GM04503 (cell line): ENCODE measurements at regions not wholly inside any gene's neighbourhood (a gene's known extent, or its start where the extent isn't known, plus 50 kb on each side); places are given as distances from the start of the nearest gene placed in this dataset.

Experiments used
- DNase-seq: peaks from one replicate; pipeline ENCODE4 v3.0.0-alpha.2; 2012; ENCODE audit warnings: low read depth

DNA sequence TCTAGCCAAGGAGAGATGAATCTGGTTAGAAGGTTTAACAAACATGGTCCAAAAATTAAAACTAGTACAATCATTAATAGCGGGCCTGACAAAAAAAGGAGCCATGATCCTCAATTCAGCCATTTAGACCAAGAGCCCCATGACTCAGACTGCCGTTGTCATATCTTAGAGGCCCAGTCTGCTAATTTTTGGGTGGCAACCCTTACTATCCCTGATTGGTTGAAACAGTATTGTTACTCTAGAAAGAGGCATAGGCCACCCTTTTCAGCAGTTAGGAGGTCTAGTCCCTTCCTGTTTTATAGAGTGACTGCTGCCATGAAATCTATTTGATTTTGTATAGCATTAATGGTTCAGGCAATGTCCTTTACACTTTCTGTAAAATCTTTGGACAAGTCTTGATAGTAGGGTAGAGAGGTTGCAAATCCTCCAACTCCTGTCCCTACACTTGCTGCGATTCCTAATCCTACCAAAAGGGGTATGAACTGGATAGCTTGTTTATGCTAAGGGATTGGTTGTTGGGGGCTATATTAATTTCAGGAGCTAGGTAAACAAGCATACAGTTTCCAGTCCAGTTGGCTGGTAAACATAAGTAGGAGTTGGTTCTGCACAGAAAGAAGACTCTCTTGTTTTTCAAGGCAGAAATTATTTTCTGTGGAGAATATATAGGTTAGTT lies 1056.3 kb upstream of the CNTN5 start:
- DNase-seq = no peak

- DNase-seq = peak; percentile 75
Measured at GRCh38 chr11:97965849-97966646, 1054.7 kb upstream of the CNTN5 start.

GRCh38 chr11:97966901-97967300 lies 1053.8 kb upstream of the CNTN5 start:
- no peak for DNase-seq

DNA sequence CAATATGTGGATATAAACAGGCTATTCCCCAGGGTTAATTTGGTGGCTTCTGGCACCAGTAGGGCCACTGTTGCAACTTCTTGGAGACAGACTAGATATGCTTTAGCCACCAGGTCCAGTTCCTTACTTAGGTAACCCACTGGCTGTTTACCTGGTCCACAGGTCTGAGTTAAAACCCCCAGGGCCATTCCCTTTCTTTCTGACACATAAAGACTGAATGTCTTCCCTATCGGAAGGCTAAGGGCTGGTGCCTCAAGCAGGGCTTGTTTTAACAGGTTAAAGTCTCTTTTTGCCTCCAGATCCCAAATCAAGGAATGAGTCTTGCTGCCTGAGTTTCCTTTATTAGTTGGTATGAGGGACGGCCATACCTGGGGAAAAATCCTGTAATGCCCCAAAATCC lies 1052.7 kb upstream of the CNTN5 start:
- DNase-seq = no peak

GRCh38 chr11:97972731-97973130 lies 1048.0 kb upstream of the CNTN5 start:
- no peak for DNase-seq

GRCh38 chr11:97973352-97973857 lies 1047.3 kb upstream of the CNTN5 start:
- no peak for DNase-seq

- DNase-seq = no peak
Measured at GRCh38 chr11:97974798-97975498, 1045.8 kb upstream of the CNTN5 start.

DNA sequence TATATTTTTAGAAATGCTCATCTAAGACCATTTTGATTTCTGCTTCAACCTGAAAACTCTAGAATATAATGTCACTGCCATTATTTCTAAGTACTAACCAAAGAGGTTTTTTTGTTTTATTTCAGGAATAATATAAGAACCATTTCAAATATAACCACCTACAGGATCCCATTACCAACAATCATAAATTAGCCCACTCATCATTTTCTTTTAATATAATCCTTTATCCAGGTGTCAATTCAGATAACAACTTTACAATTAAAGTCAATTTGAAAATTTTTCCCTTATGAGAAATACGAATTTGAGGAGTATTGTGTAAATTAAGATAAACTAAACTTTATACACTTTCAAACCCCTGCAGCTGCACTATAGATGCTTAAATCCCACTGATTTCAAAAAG lies 1043.0 kb upstream of the CNTN5 start:
- no peak for DNase-seq

DNA sequence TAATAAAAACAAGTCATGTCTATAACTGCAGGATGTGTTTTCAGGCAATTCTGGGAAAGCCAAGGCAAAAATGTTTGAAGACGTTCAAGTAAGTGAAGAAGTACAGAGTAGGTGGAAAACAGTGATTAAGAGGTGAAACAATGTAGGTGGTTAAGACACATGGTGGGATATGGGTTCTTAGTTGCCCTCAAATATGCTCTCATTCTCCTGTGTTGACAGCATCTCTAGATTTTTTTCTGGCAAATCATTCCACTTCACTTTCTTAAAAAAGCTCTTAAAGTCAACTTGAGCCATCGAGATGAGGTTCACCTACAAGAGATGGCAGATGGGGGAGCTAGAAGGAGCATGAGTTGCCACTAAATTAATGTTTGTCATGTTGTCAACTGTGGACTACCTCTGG lies 1041.0 kb upstream of the CNTN5 start:
- DNase-seq = no peak

DNA sequence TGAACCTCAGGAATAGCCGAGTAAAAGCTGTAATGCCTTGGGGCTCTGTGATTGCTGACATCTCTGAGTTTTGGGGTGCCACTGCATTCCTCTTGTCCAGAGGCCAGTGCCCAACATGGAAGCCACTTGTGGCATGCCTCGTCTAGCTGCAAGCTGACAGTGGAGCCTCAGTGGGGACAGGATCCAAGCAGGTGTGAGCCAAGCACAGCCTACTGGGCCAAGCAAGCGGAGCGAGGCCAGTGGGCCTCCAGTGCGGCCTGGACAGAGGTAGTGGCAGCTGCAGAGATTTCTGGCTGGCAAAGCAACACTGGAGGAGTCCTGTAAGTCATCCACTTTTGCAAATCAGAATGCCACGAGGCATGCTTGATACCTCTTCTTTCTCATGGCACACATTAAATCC lies 1038.2 kb upstream of the CNTN5 start:
- no peak for DNase-seq

GRCh38 chr11:97989121-97989520 lies 1031.6 kb upstream of the CNTN5 start:
- DNase-seq = no peak

DNA sequence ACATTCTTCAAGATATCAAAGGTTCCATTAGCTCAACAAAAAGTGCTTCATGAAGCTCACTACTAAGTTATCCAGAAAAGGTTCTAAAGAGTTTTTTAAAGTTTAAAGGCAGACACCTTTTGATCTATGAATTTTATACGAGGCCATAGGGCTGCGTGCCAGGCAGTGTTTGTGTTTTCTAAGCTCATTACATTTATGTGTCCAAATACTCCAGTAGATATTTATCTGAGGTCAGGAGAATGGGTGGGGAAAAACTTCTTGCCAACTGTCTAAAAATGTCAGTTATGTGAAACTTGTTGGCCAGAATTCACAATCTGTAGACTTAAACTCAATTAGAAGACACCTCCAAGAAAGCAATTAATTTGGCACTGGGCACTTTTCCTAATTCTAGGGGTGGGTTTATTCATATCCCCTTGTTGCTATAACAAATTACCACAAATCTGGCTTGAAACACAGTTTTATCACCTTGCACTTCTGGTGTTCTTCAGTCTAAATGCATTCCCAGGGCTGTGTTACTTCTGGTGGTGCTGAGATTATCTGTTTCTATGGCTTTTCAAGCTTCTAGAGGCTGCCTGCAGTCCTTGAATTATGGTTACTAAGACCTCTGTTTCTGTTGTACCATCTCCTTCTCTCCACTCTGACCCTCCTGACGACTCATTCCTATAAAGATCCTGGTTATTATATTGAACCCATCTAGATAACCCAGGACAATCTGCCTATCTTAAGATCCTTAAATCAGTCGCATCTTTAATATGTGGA lies 1030.4 kb upstream of the CNTN5 start:
- no peak for DNase-seq

DNA sequence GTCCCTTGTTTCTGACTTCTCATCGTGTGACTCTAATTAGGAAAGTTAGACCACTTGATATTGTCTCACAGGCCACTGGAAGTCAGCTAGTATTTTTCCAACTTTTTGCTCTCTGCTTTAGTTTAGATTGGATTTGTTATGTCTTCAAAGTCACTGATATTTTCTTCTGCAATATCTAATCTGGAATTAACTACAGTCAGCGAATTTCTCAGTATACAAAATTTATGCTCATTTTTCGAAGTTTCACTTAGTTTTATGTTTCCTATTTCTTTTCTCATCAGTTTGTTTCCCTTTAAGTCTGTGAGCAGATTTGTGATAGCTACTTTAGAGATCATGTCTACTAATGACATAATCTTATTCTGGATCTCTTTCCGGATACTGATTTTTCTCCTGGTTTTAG lies 1027.2 kb upstream of the CNTN5 start:
- no peak for DNase-seq

DNA sequence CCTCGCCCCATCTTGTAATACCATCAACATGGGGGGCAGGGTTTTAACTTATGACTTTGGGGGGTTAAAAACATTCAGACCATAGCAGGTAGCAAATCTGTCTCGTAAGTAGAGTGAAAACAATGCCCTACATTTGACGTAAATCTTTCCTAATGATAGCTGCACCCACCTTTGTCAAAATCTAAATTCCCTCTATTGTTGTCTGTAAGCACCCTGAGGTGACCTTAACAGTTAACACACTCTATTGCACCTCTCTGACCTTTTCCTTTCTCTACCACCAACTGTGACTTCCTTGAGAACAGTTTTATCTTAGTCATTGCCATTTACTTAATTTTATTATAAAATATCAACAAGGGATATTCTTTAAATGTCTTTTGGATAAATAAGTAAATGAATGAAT lies 1024.9 kb upstream of the CNTN5 start:
- DNase-seq = no peak

DNA sequence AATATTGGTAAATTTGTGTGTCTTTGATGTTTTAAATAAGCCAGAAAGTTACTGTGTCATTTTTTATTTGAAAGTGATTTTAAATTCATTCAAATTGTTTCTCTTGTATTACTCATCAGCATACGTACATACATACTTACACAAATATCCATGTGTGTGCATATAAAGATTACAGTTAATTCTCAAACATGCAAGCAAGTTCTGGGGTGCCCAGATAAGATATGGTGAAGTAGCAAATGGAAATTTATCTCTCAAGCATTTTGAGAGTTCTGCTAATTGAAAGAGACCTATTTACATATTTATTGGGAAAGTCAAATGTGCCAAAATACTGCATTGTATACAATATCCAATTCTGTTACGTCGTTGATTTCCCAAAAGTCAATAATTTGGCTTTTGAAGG lies 1024.0 kb upstream of the CNTN5 start:
- no peak for DNase-seq

DNA sequence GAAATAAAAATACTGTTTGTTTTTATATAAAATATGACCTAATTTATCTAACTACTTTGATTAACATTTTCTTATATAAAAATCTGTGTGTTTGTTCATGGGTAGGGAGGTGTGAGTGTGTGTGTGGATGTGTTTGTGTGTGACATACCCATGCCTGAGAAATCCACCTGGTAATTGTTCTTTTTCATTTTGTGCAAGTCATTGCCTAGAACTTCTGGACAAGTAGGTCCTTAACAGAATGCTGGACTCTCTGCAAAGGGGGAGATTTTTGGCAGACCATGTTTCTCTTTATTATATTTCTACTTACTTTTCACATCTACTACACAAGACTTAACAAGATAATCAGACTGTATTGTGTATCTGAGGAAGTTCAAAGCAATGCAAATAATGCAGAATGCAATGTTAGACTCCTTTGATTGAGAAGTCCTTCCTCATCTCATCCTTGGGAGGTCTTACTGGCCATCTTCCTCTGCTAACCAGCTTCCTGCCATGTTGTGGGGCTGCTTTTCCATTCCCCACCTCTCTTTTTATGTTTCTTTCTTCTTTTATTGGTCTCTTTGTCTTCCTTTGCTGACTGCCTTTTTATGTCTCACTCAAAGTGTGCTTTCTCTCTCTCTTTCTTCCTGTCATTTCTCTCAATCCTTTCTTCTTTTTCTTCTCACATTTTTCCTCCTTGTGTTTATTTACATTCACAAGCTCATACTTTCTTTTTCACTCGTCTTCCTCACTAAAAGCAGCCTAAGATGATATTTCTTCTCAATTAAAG lies 1017.0 kb upstream of the CNTN5 start:
- DNase-seq = no peak

- no peak for DNase-seq
Measured at GRCh38 chr11:98007072-98007471, 1013.7 kb upstream of the CNTN5 start.

DNA sequence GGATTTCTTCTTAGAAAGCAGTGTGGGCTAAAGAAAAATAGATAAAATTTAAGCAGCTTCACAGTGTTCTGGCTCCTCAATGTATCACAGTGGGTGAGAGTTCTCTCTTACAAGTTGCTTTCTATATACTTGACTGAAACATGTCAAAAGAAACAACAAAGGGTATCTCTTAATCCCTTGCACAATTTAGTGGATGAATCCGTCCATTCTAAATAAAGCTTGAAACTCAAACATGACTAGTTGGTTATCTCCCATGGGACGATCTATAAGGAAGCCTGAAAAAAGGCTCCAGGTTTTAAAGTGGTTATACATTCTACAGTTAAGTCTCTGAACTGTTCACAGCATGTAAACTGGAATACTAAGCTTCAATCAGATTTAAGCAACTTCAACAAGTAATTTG lies 993.1 kb upstream of the CNTN5 start:
- no peak for DNase-seq

GRCh38 chr11:98029832-98030231 lies 990.9 kb upstream of the CNTN5 start:
- no peak for DNase-seq

DNA sequence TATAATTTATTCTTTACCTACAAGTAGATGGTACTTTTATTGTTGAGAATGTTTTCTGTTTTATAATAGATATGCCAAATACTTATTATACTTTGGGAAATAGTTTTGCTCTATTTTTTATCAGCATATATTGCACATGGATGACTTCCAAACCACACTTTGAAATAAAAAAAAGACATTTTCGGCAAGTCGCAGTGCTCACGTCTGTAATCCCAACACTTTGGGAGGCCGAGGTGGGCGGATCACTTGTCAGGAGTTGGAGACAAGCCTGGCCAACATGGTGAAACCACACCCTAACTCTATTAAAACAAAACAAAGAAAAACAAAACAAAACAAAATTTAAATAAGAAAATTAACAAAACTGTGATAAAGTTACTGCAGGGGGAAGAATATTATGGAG lies 983.9 kb upstream of the CNTN5 start:
- no peak for DNase-seq

DNA sequence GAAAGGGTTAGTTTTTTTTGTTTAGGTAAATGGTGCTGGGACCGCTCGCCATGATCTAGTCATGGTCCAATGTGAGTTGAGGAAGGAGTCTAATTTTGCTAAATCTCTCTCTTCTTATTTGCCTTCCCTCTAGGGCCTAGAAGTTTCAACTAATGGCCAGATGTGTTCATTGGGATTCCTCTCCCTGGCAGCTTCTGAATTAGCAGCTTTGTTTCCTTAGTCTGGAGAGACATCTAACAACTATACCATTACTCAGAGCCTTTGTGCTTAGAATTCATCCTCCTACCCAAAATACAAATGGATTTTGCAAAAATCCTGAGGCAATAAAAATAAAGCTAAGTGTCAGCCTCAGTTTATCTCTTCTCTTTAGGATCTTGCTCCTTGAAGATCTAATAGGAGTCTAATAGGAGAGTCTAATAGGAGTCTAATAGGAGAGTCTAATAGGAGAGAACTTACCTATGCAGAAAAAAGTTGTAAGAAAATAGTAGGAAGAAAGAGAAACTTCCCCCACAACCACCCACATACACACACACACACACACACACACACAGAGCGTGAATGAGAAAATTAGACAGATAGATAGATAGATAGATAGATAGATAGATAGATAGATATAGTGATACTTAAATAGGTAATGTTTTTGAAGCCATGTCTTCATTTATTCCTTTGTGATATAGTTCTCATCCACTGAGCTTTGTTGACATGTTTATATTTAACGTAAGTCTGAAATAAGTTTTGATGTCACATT lies 980.5 kb upstream of the CNTN5 start:
- DNase-seq = no peak
